Neural cell (in vitro differentiated cells): ENCODE measurements at regions not wholly inside any gene's neighbourhood (a gene's known extent, or its start where the extent isn't known, plus 50 kb on each side); places are given as distances from the start of the nearest gene placed in this dataset.
"Not testable (repeated sequence)": the region's sequence is repeated elsewhere in the genome, so short reads cannot be mapped to it uniquely, and the experiment has no call there.

Experiments used
- H2AFZ ChIP-seq: fragments of 200-600, 300-800 bp; sonication (generic), shearing (Covaris generic); 2 replicates; pipeline ENCODE4 v1.6.0; 2014; ENCODE audit warnings: low read depth, mild to moderate bottlenecking, antibody characterized with exemption, low read length, moderate library complexity
- H3F3A ChIP-seq: fragments of 200-600 bp; shearing (Covaris generic); 2 replicates; pipeline ENCODE4 v1.6.1; 2016; ENCODE audit warnings: mild to moderate bottlenecking, moderate library complexity, mixed read lengths, antibody characterized with exemption, low read length; ENCODE audit not compliant: insufficient read depth, poor library complexity, severe bottlenecking
- H3K27ac ChIP-seq: fragments of 200-600, 300-800 bp; sonication (generic), shearing (Covaris generic); 2 replicates; pipeline ENCODE4 v1.5.1; 2014; ENCODE audit warnings: mild to moderate bottlenecking, low read length, moderate library complexity
- H3K27me3 ChIP-seq: fragments of 300-800, 200-600 bp; sonication (generic), shearing (Covaris generic); 2 replicates; pipeline ENCODE4 v1.6.0; 2014; ENCODE audit warnings: mild to moderate bottlenecking, low read depth, low read length, moderate library complexity; ENCODE audit not compliant: insufficient read depth
- H3K36me3 ChIP-seq: fragments of 300-800, 200-600 bp; sonication (generic), shearing (Covaris generic); 2 replicates; pipeline ENCODE4 v1.5.1; 2014; ENCODE audit warnings: mild to moderate bottlenecking, antibody characterized with exemption, low read length, moderate library complexity; ENCODE audit not compliant: insufficient read depth
- H3K4me2 ChIP-seq: fragments of 300-800, 200-600 bp; sonication (generic), shearing (Covaris generic); 2 replicates; pipeline ENCODE4 v1.6.0; 2014; ENCODE audit warnings: mild to moderate bottlenecking, low read length
- H3K4me3 ChIP-seq: fragments of 300-800, 200-600 bp; sonication (generic), shearing (Covaris generic); 2 replicates; pipeline ENCODE4 v1.5.1; 2014; ENCODE audit warnings: mild to moderate bottlenecking, low read length, moderate library complexity
- H3K79me2 ChIP-seq: fragments of 200-600 bp; shearing (Covaris generic); replicated peaks from 2 replicates; pipeline ENCODE4 v1.6.0; 2014; ENCODE audit warnings: mild to moderate bottlenecking, low read length, moderate library complexity; ENCODE audit not compliant: insufficient read depth
- H3K9ac ChIP-seq: fragments of 300-800, 200-600 bp; sonication (generic), shearing (Covaris generic); 2 replicates; pipeline ENCODE4 v1.6.1; 2016; ENCODE audit warnings: mild to moderate bottlenecking, low read length, mixed read lengths
- H3K9me2 ChIP-seq: fragments of 200-600 bp; shearing (Covaris generic); 2 replicates; pipeline ENCODE4 v1.6.1; 2016; ENCODE audit warnings: mild to moderate bottlenecking, low read length, mixed read lengths; ENCODE audit not compliant: insufficient read depth
- H3K9me3 ChIP-seq: fragments of 200-600, 300-800 bp; sonication (generic), shearing (Covaris generic); 2 replicates; pipeline ENCODE4 v1.6.1; 2016; ENCODE audit warnings: mild to moderate bottlenecking, mixed run types, low read length, moderate library complexity, mixed read lengths
- H4K20me1 ChIP-seq: fragments of 200-600 bp; shearing (Covaris generic); 2 replicates; pipeline ENCODE4 v1.6.1; 2016; ENCODE audit warnings: mild to moderate bottlenecking, mixed run types; ENCODE audit not compliant: insufficient read depth
- CTCF ChIP-seq: fragments of 450-650 bp; IDR thresholded peaks from 2 replicates; pipeline ENCODE4 v1.5.1; 2014; ENCODE audit warnings: antibody characterized with exemption, mild to moderate bottlenecking, moderate library complexity; ENCODE audit not compliant: poor library complexity, severe bottlenecking
- EP300 ChIP-seq: fragments of 450-650 bp; conservative IDR thresholded peaks from 2 replicates; pipeline ENCODE4 v1.6.1; 2014; ENCODE audit warnings: antibody characterized with exemption, mild to moderate bottlenecking, moderate library complexity; ENCODE audit not compliant: poor library complexity, severe bottlenecking
- EZH2 ChIP-seq: fragments of 200-600, 300-800 bp; shearing (Covaris generic), sonication (generic); IDR thresholded peaks from 2 replicates; pipeline ENCODE4 v1.6.1; 2014; ENCODE audit warnings: antibody characterized with exemption, low read length, borderline replicate concordance, mild to moderate bottlenecking; ENCODE audit not compliant: insufficient read depth, poor library complexity, severe bottlenecking
- MXI1 ChIP-seq: fragments of 450-650 bp; conservative IDR thresholded peaks from 2 replicates; pipeline ENCODE4 v1.6.1; 2014; ENCODE audit warnings: antibody characterized with exemption, mild to moderate bottlenecking; ENCODE audit not compliant: poor library complexity, severe bottlenecking
- POLR2AphosphoS5 ChIP-seq: IDR thresholded peaks from 2 replicates; pipeline ENCODE4 v1.6.1; 2012
- RAD21 ChIP-seq: fragments of 450-650 bp; conservative IDR thresholded peaks from 2 replicates; pipeline ENCODE4 v1.6.1; 2014; ENCODE audit warnings: antibody characterized with exemption, mild to moderate bottlenecking, moderate library complexity
- REST ChIP-seq: IDR thresholded peaks from 2 replicates; pipeline ENCODE4 v1.6.1; 2012; ENCODE audit warnings: borderline replicate concordance
- SMC3 ChIP-seq: fragments of 450-650 bp; conservative IDR thresholded peaks from 2 replicates; pipeline ENCODE4 v1.6.1; 2014; ENCODE audit warnings: antibody characterized with exemption, mild to moderate bottlenecking, moderate library complexity; ENCODE audit not compliant: poor library complexity
- TAF1 ChIP-seq: IDR thresholded peaks from 2 replicates; pipeline ENCODE4 v1.6.1; 2012; ENCODE audit warnings: low read depth

- Histone ChIP-seq H3K79me2 (no peaks in the 10 kb centered on the region), H2AFZ (no peak overlapping the region), H3K9me2 (no peaks in the 10 kb centered on the region), H3F3A (no peaks in the 10 kb centered on the region), H3K4me3 (no peak overlapping the region), H3K4me2 (no peak overlapping the region), H3K9ac (no peak overlapping the region), H3K27ac (no peak overlapping the region), H3K9me3 (no peaks in the 10 kb centered on the region), H4K20me1 (no peaks in the 10 kb centered on the region), H3K27me3 (no peaks in the 10 kb centered on the region), H3K36me3 (no peaks in the 10 kb centered on the region)
- TF ChIP-seq EP300, result no peak
- no peak for TF ChIP-seq SMC3
- TF ChIP-seq POLR2AphosphoS5, result no peak
- TF ChIP-seq EZH2, result no peak
- no peak for TF ChIP-seq MXI1
- TF ChIP-seq CTCF, result no peak
Observed at GRCh38 chr2:203637471-203638167, 68.8 kb upstream of the CD28 start.

DNA sequence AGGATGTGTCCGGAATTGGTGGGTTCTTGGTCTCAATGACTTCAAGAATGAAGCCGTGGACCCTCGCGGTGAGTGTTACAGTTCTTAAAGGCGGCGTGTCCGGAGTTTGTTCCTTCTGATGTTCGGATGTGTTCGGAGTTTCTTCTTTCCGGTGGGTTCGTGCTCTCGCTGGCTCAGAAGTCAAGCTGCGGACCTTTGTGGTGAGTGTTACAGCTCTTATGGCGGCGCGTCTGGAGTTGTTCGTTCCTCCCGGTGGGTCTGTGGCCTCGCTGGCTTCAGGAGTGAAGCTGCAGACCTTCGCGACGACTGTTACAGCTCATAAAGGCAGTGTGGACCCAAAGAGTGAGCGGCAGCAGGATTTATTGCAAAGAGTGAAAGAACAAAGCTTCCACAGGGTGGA, 64.6 kb upstream of the CD28 start:
- not testable (repeated sequence) for H3F3A ChIP-seq, H3K4me3 ChIP-seq, H3K79me2 ChIP-seq, H2AFZ ChIP-seq, H3K27ac ChIP-seq, H3K9me3 ChIP-seq, H3K27me3 ChIP-seq, H4K20me1 ChIP-seq, H3K36me3 ChIP-seq, H3K9ac ChIP-seq, H3K9me2 ChIP-seq, H3K4me2 ChIP-seq

GRCh38 chr2:203642841-203643240, 63.6 kb upstream of the CD28 start:
- not testable (repeated sequence) for H3K36me3 ChIP-seq, H3K9me3 ChIP-seq, H4K20me1 ChIP-seq, H3K9me2 ChIP-seq, H3K4me3 ChIP-seq, H3F3A ChIP-seq, H3K9ac ChIP-seq, H3K79me2 ChIP-seq, H2AFZ ChIP-seq, H3K27me3 ChIP-seq, H3K4me2 ChIP-seq, H3K27ac ChIP-seq

DNA sequence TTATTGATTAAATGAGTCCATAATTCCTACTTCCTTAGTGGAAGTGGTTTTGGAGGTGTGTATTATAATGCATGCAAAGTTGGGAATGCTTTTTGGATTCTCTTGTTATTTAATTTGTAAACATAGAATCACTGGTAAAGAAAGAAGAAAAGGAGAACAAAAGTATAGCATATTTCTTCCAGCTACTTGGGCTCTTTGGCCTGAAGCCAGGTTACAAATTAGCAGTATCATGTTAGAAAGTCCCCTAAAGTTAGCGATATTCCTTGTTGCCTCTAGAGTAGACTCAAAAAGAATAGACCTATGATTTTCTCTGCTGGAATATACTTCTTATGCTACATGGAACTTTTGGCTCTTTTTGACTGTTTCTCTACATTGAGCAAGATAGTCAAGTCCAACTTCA, 60.6 kb upstream of the CD28 start:
- no peaks in the 10 kb centered on the region for H3K79me2 ChIP-seq
- TF ChIP-seq EP300, result no peak
- no peak for TF ChIP-seq REST
- no peak for TF ChIP-seq RAD21
- no peak for TF ChIP-seq POLR2AphosphoS5
- TF ChIP-seq SMC3, result no peak
- no peak for TF ChIP-seq CTCF
- no peak for TF ChIP-seq MXI1
- no peak for TF ChIP-seq TAF1
- no peak for TF ChIP-seq EZH2

More for the DNA sequence above, 60.6 kb upstream of the CD28 start:
- Histone ChIP-seq H3K4me2 (no peak overlapping the region), H3K9me3 (no peaks in the 10 kb centered on the region), H3K36me3 (no peaks in the 10 kb centered on the region), H3K27me3 (no peaks in the 10 kb centered on the region), H3K27ac (no peak overlapping the region), H4K20me1 (no peaks in the 10 kb centered on the region), H3K4me3 (no peak overlapping the region), H2AFZ (no peak overlapping the region), H3F3A (no peaks in the 10 kb centered on the region), H3K9ac (no peak overlapping the region), H3K9me2 (no peaks in the 10 kb centered on the region)
